Testis (tissue), 2 donors: ENCODE measurements at regions not wholly inside any gene's neighbourhood (a gene's known extent, or its start where the extent isn't known, plus 50 kb on each side); places are given as distances from the start of the nearest gene placed in this dataset.

ENCODE experiments used
- CTCF ChIP-seq, 3 experiments: fragments of 450-650 bp in 2 of 3; fragments of 200-600 bp in 1 of 3; sonication (generic) in 1 of 3; IDR thresholded peaks; one replicate each; pipeline ENCODE4 v1.5.1; 2016 to 2019; ENCODE audit warnings: antibody characterized with exemption in 3 of 3, mild to moderate bottlenecking in 2 of 3, moderate library complexity in 1 of 3
- POLR2A ChIP-seq: fragments of 450-650 bp; IDR thresholded peaks from one replicate; pipeline ENCODE4 v1.6.1; 2017; ENCODE audit warnings: antibody characterized with exemption, mild to moderate bottlenecking, moderate library complexity

- TF ChIP-seq CTCF (IDR thresholded peaks at IDR 0.05) (no peak), POLR2A (no peak)
These were observed 438.4 kb downstream of the OCA2 start for GRCh38 chr15:27660676-27661075.
